HEK293T (cell line): ENCODE measurements at regions not wholly inside any gene's neighbourhood (a gene's known extent, or its start where the extent isn't known, plus 50 kb on each side); places are given as distances from the start of the nearest gene placed in this dataset.

ENCODE experiments used
- ARNT ChIP-seq: fragments of 450-650 bp; IDR thresholded peaks from 2 replicates; pipeline ENCODE4 v1.6.1; 2017; ENCODE audit warnings: mild to moderate bottlenecking
- BHLHE40 ChIP-seq: fragments of 450-650 bp; IDR thresholded peaks from 2 replicates; pipeline ENCODE4 v1.6.1; 2016; ENCODE audit warnings: mild to moderate bottlenecking, moderate library complexity, borderline replicate concordance

- TF ChIP-seq ARNT (no peak), BHLHE40 (no peak)
Measured at GRCh38 chr1:59032228-59032627, 248.4 kb upstream of the JUN start.
